ENCODE measurements at regions not wholly inside any gene's neighbourhood (a gene's known extent, or its start where the extent isn't known, plus 50 kb on each side); places are given as distances from the start of the nearest gene placed in this dataset.

- TF ChIP-seq, protein P1, sequence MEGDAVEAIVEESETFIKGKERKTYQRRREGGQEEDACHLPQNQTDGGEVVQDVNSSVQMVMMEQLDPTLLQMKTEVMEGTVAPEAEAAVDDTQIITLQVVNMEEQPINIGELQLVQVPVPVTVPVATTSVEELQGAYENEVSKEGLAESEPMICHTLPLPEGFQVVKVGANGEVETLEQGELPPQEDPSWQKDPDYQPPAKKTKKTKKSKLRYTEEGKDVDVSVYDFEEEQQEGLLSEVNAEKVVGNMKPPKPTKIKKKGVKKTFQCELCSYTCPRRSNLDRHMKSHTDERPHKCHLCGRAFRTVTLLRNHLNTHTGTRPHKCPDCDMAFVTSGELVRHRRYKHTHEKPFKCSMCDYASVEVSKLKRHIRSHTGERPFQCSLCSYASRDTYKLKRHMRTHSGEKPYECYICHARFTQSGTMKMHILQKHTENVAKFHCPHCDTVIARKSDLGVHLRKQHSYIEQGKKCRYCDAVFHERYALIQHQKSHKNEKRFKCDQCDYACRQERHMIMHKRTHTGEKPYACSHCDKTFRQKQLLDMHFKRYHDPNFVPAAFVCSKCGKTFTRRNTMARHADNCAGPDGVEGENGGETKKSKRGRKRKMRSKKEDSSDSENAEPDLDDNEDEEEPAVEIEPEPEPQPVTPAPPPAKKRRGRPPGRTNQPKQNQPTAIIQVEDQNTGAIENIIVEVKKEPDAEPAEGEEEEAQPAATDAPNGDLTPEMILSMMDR (conservative IDR thresholded peaks at IDR 0.05): no peak
- no peak for TF ChIP-seq EZH2 (IDR thresholded peaks at IDR 0.05; ENCODE audit: low read depth)
Observed at GRCh38 chr3:59254433-59254832, 204.6 kb upstream of the CFAP20DC start.

Measured in PC-9 (cell line).